GM12864 (cell line): ENCODE measurements at regions not wholly inside any gene's neighbourhood (a gene's known extent, or its start where the extent isn't known, plus 50 kb on each side); places are given as distances from the start of the nearest gene placed in this dataset.
"Not testable (repeated sequence)": the region's sequence is repeated elsewhere in the genome, so short reads cannot be mapped to it uniquely, and the experiment has no call there.

ENCODE experiments used
- DNase-seq: peaks from one replicate; pipeline ENCODE4 v3.0.0-alpha.2; 2011; ENCODE audit warnings: low read depth
- H3K4me3 ChIP-seq: 2 replicates; pipeline ENCODE4 v1.5.1; 2011; ENCODE audit warnings: mild to moderate bottlenecking, low read depth, low read length, control low read depth
- TF ChIP-seq, protein P1 (sequence below): IDR thresholded peaks from 2 replicates; pipeline ENCODE4 v1.5.1; 2011; ENCODE audit warnings: low read depth, mild to moderate bottlenecking, moderate library complexity, low read length, control low read depth, inconsistent platforms; ENCODE audit errors: missing control alignments

- DNase-seq = no peak
- H3K4me3 ChIP-seq = no peak overlapping the region
- TF ChIP-seq, protein P1, sequence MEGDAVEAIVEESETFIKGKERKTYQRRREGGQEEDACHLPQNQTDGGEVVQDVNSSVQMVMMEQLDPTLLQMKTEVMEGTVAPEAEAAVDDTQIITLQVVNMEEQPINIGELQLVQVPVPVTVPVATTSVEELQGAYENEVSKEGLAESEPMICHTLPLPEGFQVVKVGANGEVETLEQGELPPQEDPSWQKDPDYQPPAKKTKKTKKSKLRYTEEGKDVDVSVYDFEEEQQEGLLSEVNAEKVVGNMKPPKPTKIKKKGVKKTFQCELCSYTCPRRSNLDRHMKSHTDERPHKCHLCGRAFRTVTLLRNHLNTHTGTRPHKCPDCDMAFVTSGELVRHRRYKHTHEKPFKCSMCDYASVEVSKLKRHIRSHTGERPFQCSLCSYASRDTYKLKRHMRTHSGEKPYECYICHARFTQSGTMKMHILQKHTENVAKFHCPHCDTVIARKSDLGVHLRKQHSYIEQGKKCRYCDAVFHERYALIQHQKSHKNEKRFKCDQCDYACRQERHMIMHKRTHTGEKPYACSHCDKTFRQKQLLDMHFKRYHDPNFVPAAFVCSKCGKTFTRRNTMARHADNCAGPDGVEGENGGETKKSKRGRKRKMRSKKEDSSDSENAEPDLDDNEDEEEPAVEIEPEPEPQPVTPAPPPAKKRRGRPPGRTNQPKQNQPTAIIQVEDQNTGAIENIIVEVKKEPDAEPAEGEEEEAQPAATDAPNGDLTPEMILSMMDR = no peak
These were observed 2170.5 kb upstream of the DEFB115 start for GRCh38 chr20:29086938-29087337.

DNA sequence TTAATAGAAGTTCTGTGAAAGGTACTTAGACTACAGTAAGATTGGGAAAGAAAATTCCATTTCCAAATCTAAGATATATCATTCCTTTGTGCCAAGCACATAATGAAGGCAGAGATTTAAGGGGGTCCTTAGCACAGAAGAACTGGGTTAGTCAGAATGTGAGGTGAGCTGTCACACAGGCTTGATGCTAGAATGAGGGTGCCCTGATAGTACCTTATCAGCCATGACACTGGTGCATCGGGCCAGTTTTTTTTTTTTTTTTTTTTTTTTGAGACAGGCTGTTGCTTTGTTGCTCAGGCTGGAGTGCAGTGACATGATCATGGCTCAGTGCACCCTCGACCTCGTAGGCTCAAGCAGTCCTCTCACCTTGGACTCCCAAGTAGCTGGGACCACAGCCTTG lies 2169.6 kb upstream of the DEFB115 start:
- not testable (repeated sequence) for H3K4me3 ChIP-seq, DNase-seq

- H3K4me3 ChIP-seq, DNase-seq: not testable (repeated sequence)
These were observed 2169.0 kb upstream of the DEFB115 start for GRCh38 chr20:29088472-29088871.

- not testable (repeated sequence) for H3K4me3 ChIP-seq, DNase-seq
These were observed 2168.1 kb upstream of the DEFB115 start for GRCh38 chr20:29089409-29089808.

- not testable (repeated sequence) for H3K4me3 ChIP-seq, DNase-seq
These were observed 2163.5 kb upstream of the DEFB115 start for GRCh38 chr20:29093958-29094357.

GRCh38 chr20:29096695-29097094 lies 2160.8 kb upstream of the DEFB115 start:
- not testable (repeated sequence) for H3K4me3 ChIP-seq, DNase-seq

DNA sequence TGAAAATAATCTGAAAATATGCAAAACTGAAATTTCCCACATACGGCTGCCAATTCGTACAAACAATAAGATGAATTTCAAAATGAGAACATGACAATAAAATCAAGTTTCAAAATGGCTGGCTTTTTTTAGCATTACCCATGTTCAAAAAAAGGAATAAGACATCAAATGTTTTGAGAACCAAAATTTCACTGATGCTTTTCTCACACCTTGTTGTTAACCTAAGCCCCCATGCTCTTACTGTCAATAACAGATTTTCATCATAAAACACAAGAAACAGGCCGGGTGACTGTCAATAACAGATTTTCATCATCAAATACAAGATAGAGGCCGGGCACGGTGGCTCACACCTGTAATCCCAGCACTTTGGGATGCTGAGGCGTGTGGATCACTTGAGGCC lies 2149.6 kb upstream of the DEFB115 start:
- not testable (repeated sequence) for DNase-seq, H3K4me3 ChIP-seq

DNA sequence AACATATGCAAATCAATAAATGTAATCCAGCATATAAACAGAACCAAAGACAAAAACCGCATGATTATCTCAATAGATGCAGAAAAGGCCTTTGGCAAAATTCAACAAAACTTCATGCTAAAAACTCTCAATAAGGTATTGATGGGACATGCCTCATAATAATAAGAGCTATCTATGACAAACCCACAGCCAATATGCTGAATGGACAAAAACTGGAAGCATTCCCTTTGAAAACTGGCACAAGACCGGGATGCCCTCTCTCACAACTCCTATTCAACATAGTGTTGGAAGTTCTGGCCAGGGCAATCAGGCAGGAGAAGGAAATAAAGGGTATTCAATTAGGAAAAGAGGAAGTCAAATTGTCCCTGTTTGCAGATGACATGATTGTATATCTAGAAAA lies 2148.1 kb upstream of the DEFB115 start:
- not testable (repeated sequence) for H3K4me3 ChIP-seq, DNase-seq

DNA sequence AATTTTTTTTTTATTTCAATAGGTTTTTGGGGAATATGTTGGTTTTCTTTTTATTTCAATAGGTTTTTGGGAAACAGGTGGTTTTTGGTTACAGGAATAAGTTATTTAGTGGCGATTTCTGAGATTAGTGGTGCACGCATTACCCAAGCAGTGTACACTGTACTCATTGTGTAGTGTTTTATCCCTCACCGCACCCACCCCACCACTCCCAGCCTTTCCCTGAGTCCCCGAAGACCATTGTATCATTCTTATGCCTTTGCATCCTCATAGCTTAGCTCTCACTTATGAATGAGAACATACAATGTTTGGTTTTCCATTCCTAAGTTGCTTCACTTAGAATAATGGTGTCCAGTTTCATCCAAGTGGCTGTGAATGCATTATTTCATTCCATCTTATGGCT lies 2142.4 kb upstream of the DEFB115 start:
- DNase-seq, H3K4me3 ChIP-seq: not testable (repeated sequence)

DNA sequence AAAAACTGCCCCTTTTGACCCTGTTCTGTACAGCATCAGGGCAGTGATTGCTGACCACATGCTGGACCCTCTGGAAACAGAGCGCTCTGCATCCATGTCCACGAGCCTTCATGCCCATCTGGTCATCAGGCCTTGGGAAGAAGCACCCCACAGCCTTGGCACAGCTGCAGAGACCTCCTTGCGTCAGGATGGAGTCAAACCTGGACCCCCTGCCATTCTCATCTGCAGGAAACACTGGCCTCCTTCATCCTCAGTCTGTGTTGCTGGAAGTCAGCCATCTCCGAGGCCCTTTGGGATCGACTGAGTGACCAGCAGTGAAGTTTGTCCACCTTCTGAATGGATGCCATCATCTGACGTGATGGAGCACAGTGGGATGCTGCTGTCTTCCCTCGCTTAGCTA lies 2138.3 kb upstream of the DEFB115 start:
- DNase-seq = no peak
- no peak overlapping the region for H3K4me3 ChIP-seq
- TF ChIP-seq, protein P1 = no peak

- DNase-seq, H3K4me3 ChIP-seq: not testable (repeated sequence)
These were observed 2137.8 kb upstream of the DEFB115 start for GRCh38 chr20:29119684-29120083.

- not testable (repeated sequence) for DNase-seq, H3K4me3 ChIP-seq
These were observed 2137.4 kb upstream of the DEFB115 start for GRCh38 chr20:29120088-29120487.

DNA sequence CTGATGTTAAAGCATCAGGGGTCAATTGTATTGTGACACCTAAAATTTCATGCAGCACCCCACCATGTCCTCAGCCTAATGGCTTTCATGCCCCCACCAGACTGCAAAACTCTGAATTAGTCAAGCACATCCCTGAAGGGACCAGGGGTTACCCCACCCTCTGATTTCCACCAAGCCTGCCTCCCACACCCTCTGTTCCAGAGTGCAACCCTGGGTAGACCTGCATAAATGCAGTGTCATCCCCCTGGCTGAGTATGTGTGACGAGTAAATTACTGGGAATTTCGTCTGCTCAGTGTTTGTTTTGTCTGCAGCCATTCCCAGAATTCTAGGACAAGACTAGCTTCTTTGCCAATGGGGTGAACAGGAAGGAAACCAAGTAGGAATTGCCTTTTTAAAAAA lies 2136.9 kb upstream of the DEFB115 start:
- DNase-seq, H3K4me3 ChIP-seq: not testable (repeated sequence)

GRCh38 chr20:29122784-29123183 lies 2134.7 kb upstream of the DEFB115 start:
- not testable (repeated sequence) for H3K4me3 ChIP-seq

More at GRCh38 chr20:29122784-29123183, 2134.7 kb upstream of the DEFB115 start:
- not testable (repeated sequence) for DNase-seq
